OCI-LY3 (cell line): ENCODE measurements at regions not wholly inside any gene's neighbourhood (a gene's known extent, or its start where the extent isn't known, plus 50 kb on each side); places are given as distances from the start of the nearest gene placed in this dataset.
A peak's percentile ranks its signal among the peaks of the same experiment; 100 is the strongest.

Source experiments
- H2AFZ ChIP-seq: fragments of 200-600, 300-600 bp; shearing (Covaris generic); 2 replicates; pipeline ENCODE4 v1.6.0; 2014; ENCODE audit warnings: antibody characterized with exemption, low read depth, low read length
- H3K27ac ChIP-seq: fragments of 200-600, 300-600 bp; sonication (generic); 2 replicates; pipeline ENCODE4 v1.5.1; 2014; ENCODE audit warnings: mild to moderate bottlenecking, low read length, moderate library complexity, mixed read lengths
- H3K27me3 ChIP-seq: fragments of 200-600, 300-600 bp; sonication (generic); 2 replicates; pipeline ENCODE4 v1.6.1; 2014; ENCODE audit warnings: low read depth, low read length, mixed read lengths
- H3K36me3 ChIP-seq: fragments of 200-600, 300-600 bp; sonication (generic); replicated peaks from 2 replicates; pipeline ENCODE3; 2014; ENCODE audit warnings: low read depth, low read length, mixed read lengths
- H3K4me1 ChIP-seq: fragments of 300-600, 200-600 bp; sonication (generic); 2 replicates; pipeline ENCODE4 v1.6.1; 2014; ENCODE audit warnings: low read length, mixed read lengths
- H3K4me2 ChIP-seq: fragments of 200-600, 300-600 bp; sonication (generic); 2 replicates; pipeline ENCODE4 v1.6.1; 2014; ENCODE audit warnings: low read length, mixed read lengths
- H3K4me3 ChIP-seq: fragments of 300-600, 200-600 bp; sonication (generic); 2 replicates; pipeline ENCODE4 v1.5.1; 2014; ENCODE audit warnings: antibody characterized with exemption, mild to moderate bottlenecking, low read length, moderate library complexity
- H3K79me2 ChIP-seq: fragments of 300-600, 200-600 bp; shearing (Covaris generic); 2 replicates; pipeline ENCODE4 v1.6.1; 2014; ENCODE audit warnings: mild to moderate bottlenecking, low read length, mixed read lengths
- H3K9ac ChIP-seq: fragments of 300-600, 200-600 bp; shearing (Covaris generic); 2 replicates; pipeline ENCODE4 v1.6.0; 2014; ENCODE audit warnings: mild to moderate bottlenecking, low read length, moderate library complexity
- H3K9me3 ChIP-seq: fragments of 200-600, 300-600 bp; shearing (Covaris generic); 2 replicates; pipeline ENCODE4 v1.6.1; 2014; ENCODE audit warnings: low read length, mixed read lengths; ENCODE audit not compliant: insufficient read depth
- H4K20me1 ChIP-seq: fragments of 200-600, 300-600 bp; sonication (generic); 2 replicates; pipeline ENCODE4 v1.6.1; 2016; ENCODE audit warnings: low read length, mixed read lengths; ENCODE audit not compliant: insufficient read depth
- CTCF ChIP-seq: fragments of 200-600, 300-600 bp; sonication (generic); IDR thresholded peaks from 2 replicates; pipeline ENCODE4 v1.5.1; 2014; ENCODE audit warnings: antibody characterized with exemption, low read length, low read depth
- EZH2phosphoT487 ChIP-seq: fragments of 200-600 bp; shearing (Covaris generic); IDR thresholded peaks from 2 replicates; pipeline ENCODE4 v1.6.1; 2018; ENCODE audit warnings: antibody characterized with exemption, mixed run types, low read depth

GRCh38 chr9:85114799-85115198 is 445.3 kb downstream of the NTRK2 start:
- Histone ChIP-seq H3K36me3 (no peaks in the 10 kb centered on the region), H3K4me2 (peak overlapping the region; percentile 25; the same call in 1 of the 2 replicates), H3K4me3 (no peak overlapping the region), H3K4me1 (peaks cover 22% of the 10 kb centered on the region), H3K9me3 (no peaks in the 10 kb centered on the region), H4K20me1 (no peaks in the 10 kb centered on the region), H3K9ac (no peak overlapping the region), H2AFZ (no peak overlapping the region), H3K27me3 (no peaks in the 10 kb centered on the region), H3K79me2 (no peaks in the 10 kb centered on the region), H3K27ac (no peak overlapping the region)
- no peak for TF ChIP-seq EZH2phosphoT487
- no peak for TF ChIP-seq CTCF

GRCh38 chr9:85112933-85113418 is 443.4 kb downstream of the NTRK2 start:
- H3K4me3 ChIP-seq, result no peak overlapping the region
- H4K20me1 ChIP-seq, result no peaks in the 10 kb centered on the region
- no peak overlapping the region for H3K9ac ChIP-seq
- no peaks in the 10 kb centered on the region for H3K27me3 ChIP-seq
- no peaks in the 10 kb centered on the region for H3K79me2 ChIP-seq
- no peak overlapping the region for H3K4me2 ChIP-seq
- no peaks in the 10 kb centered on the region for H3K36me3 ChIP-seq
- no peak for TF ChIP-seq EZH2phosphoT487
- no peak for TF ChIP-seq CTCF
- H3K27ac ChIP-seq, result no peak overlapping the region
- no peaks in the 10 kb centered on the region for H3K9me3 ChIP-seq
- H3K4me1 ChIP-seq, result peaks cover 22% of the 10 kb centered on the region
- no peak overlapping the region for H2AFZ ChIP-seq

- Histone ChIP-seq H3K4me3 (no peak overlapping the region), H3K4me1 (peaks cover 22% of the 10 kb centered on the region), H3K4me2 (no peak overlapping the region), H3K79me2 (no peaks in the 10 kb centered on the region), H3K9me3 (no peaks in the 10 kb centered on the region), H3K9ac (no peak overlapping the region), H3K36me3 (no peaks in the 10 kb centered on the region), H4K20me1 (no peaks in the 10 kb centered on the region), H3K27ac (no peak overlapping the region), H2AFZ (no peak overlapping the region), H3K27me3 (no peaks in the 10 kb centered on the region)
- TF ChIP-seq CTCF (no peak), EZH2phosphoT487 (no peak)
These were observed 442.9 kb downstream of the NTRK2 start for GRCh38 chr9:85112391-85112790.

- H3K27ac ChIP-seq, result no peak overlapping the region
These were observed 439.2 kb downstream of the NTRK2 start for GRCh38 chr9:85108746-85109145.

More at GRCh38 chr9:85108746-85109145, 439.2 kb downstream of the NTRK2 start:
- H2AFZ ChIP-seq, result no peak overlapping the region
- H4K20me1 ChIP-seq, result no peaks in the 10 kb centered on the region
- no peaks in the 10 kb centered on the region for H3K27me3 ChIP-seq
- no peak overlapping the region for H3K4me3 ChIP-seq
- TF ChIP-seq EZH2phosphoT487, result no peak
- TF ChIP-seq CTCF, result no peak
- no peaks in the 10 kb centered on the region for H3K79me2 ChIP-seq
- peaks cover 3% of the 10 kb centered on the region; the same call in 1 of the 2 replicates for H3K4me1 ChIP-seq
- no peak overlapping the region for H3K9ac ChIP-seq
- no peak overlapping the region for H3K4me2 ChIP-seq
- no peaks in the 10 kb centered on the region for H3K36me3 ChIP-seq
- H3K9me3 ChIP-seq, result no peaks in the 10 kb centered on the region
